Activated gamma-delta T cell (primary cell): ENCODE measurements at regions not wholly inside any gene's neighbourhood (a gene's known extent, or its start where the extent isn't known, plus 50 kb on each side); places are given as distances from the start of the nearest gene placed in this dataset.

Experiments used
- DNase-seq: peaks from one replicate; lab custom pipeline; 2025; lab: John Stamatoyannopoulos, UW

DNA sequence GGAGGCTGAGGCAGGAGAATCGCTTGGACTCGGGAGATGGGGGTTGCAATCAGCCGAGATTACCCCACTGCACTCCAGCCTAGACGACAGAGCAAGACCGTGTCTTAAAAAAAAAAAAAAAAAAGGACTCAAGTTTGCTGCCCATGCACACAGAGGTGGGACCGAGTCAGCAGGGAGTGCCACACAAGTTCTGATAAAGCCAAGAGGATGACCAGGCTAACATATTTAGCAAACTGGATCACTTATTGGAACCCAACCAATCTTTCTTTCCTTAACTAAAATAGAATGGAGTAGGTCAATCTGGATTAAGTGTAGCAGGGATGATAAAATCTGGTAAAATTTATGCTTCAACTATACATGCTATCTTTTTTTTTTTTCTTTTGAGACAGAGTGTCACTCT lies 190.4 kb upstream of the FOXN3 start:
- DNase-seq = no peak

DNA sequence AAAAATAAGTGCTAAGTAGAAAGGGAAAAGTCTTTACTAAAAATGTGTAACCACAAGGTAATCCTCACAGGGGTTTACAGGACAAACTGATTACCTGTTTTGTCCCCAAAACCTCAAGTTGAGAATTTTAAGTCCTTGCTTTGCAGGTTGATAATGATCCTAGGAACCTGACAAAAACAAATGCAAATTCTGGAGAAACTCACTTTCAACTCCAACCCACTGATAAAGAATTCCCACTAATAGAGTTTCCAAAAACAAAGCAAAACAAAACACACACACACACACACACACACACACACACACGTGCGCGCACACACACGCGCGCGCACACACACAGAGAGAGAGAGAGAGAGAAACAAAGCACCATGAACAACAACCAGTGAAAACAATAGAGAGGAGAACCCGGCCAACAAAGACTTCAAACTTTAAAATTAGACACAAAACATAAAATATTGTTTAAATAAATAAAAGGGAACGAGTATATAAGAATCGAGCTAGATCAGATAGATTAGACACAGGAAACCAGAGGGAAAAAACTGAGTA lies 187.0 kb upstream of the FOXN3 start:
- DNase-seq = no peak

DNA sequence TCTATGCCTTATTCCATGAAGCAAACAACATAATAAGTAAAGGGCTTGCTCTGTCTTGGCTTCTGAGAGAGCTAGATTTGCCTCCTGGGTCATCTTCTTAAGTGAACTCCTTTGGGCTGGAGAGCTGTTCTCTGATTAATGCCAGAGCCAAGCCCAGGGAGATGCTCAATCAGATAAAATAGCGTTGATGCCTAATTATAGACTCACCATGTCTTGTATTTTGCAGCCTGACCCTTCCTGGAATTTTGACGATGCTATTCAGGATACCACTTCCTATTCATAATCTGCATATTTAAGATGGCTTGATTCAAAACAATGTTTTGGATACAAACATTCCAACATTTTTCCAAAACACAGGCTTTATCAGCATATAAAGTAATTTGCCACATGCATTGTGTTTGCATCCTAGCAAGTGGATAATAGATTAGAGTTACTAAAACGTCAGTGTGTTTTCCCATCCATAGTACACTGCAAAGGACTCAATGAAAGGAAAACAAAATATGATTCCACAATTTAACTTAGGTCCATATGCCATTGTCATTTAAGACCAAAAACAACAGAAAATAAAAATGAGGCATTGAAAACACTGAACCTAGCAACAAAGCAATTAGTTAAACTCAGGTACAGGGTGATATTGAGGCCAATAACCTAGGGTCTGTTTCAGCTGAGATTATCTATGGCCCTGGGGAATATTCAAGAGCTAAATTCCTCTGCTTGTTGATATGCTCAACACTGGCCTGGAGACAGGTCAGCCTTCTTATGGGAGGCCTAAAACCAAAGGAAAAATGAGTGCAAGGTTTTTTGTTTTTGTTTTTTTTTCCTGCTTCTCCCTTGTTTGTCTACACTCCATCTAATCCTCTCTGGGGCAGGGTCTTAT lies 184.2 kb upstream of the FOXN3 start:
- no peak for DNase-seq

DNA sequence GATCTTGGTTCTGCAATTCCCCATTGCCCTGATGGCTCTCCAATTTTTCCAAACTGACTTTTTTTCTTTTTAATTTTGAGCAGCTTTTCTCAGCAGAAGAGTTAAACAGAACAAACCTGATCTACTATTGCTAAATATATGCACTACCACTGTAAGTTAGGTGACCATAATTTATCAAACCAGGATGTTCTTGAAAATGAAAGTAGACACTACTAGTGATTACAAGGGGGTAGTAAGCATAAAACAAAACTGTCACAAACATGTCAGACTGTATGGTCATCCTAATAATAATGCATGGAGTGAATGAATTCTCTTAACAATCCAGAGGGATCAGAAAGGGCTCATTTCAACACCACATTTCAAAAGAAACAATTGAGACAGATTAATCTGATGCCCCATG lies 183.0 kb upstream of the FOXN3 start:
- DNase-seq = no peak

DNA sequence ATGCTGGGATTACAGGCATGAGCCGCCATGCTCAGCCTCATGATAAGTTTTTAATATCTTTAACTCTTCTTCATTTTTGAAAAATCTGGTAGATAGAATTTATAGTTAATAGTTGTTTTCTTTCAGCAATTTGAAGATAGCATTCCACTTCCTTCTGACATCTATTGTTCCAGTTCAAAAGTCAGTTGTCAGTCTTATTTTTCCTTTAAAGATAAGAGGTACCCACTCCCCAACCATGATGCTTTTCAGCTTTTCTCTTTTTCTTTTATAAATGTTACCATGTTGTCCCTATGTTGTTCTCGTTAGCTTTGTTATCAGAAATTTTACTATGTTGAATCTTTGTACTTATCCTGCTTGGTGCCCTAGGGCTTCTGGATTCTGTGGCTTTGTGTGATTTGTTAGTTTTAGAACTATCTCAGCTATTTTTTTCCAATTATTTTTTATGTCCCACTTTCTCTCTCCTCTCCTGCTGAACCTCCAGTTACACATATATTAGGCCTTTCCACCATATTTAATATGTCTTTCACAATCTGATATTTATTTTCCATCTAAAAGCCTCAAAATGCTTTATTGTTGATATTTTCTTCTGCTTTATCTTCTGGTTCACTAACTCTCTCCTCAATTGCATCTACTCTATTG lies 181.6 kb upstream of the FOXN3 start:
- DNase-seq = no peak

DNA sequence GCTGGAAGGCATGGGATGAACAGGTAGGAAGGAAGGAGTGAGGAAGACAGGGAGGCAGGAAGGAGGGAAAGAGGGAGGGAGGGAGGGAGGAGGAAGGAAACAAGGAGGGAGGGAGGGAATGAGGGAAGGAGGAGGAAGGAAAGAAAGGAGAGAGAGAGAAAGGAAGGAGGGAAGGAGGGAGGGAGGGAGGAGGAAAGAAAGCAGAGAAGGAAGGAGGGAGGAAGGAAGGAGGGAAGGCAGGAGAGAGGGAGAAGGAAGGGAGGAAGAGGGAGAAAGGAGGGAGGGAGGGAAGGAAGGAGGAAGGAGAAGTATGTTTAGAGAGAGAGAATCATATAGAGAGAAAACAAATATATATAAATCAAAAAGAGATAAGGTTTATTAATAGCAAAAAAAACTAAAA lies 175.9 kb upstream of the FOXN3 start:
- no peak for DNase-seq

DNA sequence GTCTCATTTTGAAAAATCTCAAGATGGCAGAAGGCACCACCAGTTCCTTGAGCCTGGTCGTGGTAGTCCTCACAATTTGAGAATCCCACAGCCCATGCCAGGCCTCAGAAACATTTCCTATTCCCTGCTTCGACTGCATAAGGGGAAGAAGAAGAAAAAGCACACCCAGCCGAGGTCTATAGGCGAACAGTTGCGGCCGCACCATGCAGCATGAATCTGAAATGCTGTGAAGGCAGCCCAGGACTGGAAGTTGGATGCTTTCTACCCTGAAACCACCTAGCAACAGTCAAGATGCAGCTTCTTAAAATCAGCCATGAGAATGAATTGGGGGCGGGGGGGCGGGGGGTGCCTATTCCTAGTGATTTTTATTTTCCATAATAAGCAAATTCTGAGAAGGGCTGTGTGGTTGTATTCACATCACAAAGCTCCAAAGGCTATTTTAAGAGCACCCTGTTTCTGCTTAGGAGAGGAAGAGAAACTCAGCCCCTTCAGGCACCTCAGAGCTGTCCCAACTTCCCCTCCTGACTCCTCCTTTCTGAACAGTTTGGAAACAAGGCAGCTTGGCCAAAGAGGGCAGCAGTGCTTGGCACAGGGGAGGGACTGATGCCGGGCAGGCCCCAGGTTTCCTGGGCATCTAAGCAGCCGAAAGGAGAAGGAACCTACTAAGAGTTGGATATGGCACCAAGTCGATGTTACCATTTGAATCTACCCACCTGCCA lies 172.5 kb upstream of the FOXN3 start:
- no peak for DNase-seq

DNA sequence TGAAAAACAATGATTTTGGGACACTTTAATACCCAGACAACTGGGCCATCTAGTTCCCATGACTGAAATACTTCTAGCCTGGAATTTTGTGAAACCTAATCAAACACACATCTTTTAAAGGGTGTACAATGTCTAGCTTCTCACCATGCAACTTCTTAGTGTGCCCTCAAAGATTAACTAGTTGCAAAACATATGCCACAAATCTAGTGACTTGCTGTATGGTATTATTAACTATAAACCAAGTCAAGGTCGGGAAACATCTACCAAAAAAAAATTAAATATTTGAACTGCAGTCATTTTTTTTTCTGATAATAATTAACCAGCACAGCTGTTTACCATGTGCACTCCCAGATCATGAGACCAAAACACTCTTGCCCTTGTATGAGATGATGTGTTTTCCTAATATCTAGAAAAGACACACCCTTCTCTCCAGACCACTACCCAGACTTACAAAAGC lies 171.8 kb upstream of the FOXN3 start:
- DNase-seq = no peak

DNA sequence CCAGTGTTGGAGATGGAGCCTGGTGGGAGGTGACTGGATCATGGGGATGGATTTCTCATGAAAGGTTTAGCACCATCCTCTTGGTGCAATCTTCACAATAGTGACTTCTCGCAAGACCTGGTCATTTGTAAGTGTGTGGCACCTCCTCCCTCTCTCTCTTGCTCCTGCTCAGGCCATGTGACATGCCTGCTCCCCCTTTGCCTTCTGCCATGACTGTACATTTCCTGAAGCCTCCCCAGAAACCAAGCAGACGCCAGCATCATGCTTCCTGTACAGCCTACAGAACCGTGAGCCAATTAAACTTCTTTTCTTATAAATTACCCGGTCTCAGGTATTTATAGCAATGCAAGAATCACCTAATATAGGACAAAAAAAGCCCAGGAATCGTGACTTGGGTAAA lies 171.0 kb upstream of the FOXN3 start:
- DNase-seq = no peak

DNA sequence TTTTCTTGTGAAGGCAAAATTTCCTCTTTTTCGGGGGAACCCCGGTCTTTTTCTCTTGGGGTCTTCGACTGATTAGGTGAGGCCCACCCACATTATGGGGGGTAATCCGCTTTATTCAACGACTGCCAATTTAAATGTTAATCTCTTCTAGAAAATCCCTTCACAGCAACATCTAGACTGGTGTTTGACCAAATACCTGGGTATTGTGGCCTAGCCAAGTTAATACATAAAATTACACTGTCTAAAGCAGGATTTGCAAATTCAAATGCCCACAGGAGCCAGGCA lies 170.0 kb upstream of the FOXN3 start:
- DNase-seq = no peak

DNA sequence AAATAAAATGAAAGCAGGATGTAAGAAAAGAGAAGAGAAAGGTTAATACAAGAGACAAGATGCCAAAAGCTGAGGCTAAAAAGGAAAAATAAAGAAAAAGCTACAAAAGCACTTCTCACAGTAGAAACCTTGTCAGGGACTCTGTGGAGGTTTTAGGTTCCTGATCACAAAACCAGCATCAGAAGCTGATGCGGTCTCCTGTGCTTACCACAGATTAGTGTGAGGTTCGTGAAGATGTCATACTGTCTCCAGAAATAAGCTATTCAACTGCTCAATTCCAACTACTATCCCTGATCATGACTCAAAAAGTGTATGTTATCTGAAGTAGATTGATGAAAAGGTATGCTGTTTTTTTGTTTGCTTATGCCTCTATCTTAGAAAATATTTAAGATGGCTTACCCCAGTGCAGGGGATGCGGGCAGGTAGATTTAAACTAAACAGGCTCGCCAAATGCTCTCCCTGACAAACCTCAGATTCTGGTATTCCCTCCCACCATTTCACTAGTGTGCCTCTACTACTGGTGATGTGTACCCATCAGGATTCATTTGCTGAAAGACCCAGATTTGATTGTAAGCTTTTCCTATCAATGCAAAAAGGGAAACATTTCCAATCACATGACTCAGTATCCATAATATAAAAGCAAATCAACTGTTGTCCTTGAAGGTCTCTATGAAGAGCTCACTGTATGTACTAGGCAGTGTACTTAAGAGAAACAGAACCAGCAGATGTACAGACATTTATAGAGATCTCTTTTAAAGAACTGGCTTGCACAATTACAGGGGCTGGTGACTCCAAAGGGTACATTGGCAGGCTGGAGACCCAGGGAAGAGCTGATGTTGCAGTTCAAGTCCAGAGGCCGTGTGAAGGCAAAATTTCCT lies 169.5 kb upstream of the FOXN3 start:
- DNase-seq = no peak

DNA sequence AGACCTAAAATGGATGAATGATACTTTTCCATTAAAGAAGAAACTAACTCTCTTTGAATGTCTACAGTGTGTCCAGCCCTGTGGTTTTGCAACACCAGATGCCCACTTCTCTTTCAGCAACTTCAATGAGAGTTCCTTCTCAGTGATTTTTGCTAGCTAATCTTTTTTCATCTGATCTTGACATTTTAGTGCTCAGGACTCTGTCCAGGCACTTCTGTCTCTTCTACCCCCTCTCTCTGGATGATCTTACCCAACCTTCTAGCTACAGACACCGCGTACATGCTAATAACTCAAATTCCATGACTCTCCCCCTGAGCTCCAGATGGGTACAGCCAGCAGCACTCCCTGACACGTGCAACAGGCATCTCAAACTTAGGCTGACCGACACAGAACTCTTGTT lies 161.1 kb upstream of the FOXN3 start:
- DNase-seq = no peak

DNA sequence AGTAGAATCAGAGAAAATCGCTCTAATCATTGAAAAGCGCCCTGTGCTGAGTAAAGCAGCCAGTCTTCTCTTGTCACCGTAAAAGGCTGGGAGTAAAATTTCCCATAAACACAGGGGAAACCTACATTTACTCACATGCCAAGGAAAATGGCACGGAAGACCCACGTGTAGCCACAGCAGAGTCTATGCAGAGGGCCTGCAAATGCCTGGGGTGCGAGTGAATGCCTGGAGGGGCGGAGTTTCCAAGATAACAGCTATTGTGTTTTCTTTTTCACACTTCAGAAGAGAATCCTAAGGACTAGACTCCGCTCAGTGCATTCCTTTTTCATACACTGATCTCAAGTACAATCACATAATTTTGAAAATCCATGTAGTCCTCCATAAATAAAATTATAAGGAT lies 159.9 kb upstream of the FOXN3 start:
- DNase-seq = no peak

DNA sequence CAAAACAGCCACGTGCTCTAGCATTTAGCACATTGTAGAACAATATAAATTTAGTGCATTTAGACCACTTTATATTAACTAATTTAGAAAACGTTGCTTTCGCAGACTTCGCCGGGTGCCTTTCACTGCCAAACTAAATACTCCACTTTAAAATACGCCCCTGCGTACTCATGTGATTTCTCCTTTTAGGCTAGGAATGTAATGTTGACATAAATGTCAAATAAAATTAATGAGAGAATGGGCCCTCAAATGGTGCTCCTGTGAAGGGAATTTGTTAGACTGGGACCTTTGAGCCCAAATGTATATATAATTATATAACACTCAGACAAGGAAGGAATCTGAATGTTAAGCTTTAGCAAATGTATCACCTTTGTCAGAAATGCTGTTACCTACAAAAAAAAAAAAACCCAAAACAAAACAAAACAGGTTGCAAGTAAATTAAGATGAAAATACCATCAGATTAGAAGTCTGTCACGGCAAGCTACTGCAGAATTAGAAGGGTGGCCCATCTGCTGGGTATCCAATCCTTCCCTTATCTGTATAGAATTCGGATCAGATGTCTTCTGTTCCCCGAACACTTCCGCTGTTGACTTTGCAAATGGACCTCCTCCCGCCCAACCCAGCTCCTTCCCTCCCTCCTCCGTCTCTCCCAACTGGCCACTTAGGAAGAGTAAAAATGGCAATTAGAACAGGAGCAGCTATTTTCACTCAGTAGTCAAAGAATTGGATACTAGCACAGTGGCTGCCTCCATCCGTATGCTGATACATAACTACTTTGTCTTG lies 159.3 kb upstream of the FOXN3 start:
- DNase-seq = no peak

DNA sequence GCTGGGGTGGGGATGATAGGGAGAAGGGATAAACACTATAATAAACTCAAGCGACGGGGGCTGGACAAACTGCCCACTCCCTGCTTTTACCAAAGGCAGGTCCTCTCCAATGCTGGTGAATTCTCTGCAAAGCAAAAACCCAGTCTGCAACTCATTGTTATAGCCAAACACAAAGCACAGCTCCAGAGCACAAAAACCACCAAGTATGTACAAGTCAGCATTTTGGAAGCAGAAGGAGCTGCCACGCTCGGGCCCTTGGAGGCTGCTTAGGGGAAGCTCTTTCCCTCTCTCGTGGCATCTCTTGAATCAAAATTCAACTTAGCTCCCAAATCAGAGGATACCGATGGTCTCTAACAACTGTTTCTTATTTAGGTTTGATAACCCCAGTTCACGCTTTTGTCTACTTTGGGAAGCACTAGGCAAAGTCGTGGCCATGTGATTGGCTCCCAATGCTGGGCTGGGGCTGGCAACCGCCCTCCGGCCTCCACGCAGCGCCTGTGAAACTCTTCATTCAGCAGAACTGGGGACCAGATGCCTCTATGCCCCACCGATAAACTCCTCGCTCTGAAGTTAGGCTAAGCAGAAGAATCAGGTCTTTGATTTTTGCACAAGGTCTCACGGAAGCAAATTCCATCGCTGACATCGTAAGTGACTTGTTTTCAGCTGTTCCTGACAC lies 158.5 kb upstream of the FOXN3 start:
- DNase-seq = no peak

DNA sequence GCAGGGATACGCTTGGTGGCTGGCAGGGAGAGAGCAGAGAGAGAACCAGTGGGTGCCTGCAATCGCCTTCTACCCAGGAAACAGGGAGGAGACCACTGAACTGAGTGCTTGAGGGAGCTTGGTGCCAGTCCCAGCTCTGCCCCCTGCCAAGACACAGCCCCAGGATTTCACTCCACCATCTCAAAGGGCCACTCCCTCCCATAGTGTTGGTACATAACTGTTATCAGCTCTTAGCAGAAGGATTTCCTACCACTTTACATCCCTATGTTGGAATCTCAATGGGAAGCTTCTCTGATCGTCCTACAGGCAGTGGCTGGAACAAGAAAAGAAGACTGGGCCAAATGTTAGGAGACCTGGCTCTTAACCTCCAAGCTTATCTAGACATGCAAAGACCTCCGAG lies 157.4 kb upstream of the FOXN3 start:
- no peak for DNase-seq

DNA sequence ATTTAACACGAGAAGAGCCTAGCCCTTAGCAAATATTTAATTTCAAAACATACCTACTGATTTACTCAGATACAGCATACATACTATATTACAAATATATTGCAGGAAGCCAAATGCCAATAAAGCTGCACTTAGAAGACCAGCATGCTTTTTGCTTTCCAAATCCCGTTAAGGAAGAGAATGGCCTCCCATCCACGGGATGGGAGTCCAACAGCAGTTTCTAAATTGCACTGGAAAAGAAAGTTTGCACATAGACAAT lies 156.3 kb upstream of the FOXN3 start:
- DNase-seq = no peak

DNA sequence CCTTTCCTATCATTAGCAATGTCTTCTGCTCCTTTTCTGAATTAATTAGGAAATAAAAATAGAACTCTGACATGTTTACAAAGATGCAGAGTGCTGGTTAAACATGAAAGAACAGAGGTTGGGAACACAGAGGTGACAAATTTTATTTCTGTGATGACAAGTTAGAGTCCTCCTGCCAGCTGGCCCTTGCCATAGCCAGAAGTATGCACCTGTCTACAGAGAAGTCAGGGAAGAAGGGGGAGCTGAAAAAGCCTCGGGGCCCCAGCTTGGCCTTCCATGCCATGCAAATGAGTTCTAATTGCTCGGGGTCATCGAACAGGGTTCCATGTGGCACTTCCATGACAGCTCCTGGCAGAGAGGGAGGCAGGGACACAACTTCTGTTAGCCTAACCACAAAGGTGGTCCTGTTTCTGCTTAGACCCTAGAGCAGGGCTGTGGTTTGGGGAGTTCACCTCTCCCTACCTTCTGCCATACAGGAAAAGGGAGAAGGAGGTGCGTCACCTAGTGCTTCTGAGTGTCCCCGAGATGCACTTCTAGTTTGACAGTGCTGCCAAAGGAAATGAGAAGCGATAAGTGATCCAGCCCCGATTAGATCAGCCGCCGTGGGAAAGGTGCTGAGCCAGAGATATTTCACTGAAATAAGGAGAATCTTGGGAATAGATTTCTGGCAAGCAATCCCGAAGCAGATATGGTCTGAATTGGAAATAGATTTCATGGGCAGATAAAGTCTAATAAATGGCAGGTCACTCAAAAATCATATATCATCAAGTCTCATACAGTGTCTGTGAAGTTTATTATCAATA lies 155.8 kb upstream of the FOXN3 start:
- DNase-seq = no peak

DNA sequence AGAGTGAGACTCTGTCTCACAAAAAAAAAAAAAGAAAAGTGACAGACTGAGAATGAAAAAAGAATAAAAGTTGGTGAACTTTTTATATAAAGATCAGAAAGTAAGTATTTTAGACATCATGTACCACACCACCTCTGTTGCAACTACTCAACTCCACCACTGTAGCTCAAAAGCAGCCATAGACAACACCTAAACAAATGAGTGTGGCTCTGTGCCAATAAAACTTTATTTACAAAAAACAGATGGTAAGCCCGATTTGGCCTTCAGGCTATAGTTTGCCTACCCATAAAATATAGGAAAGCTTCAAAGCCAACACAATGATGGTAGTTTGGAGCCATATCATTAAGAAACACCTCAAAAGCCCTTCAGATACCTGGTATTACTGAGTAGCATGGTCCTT lies 154.5 kb upstream of the FOXN3 start:
- no peak for DNase-seq
